Adipose tissue (tissue), 3 donors: ENCODE measurements at regions not wholly inside any gene's neighbourhood (a gene's known extent, or its start where the extent isn't known, plus 50 kb on each side); places are given as distances from the start of the nearest gene placed in this dataset.
"Not testable (repeated sequence)": the region's sequence is repeated elsewhere in the genome, so short reads cannot be mapped to it uniquely, and the experiment has no call there.

Source experiments
- H3K27ac ChIP-seq: one replicate; pipeline ENCODE4 v1.5.1; 2013; ENCODE audit warnings: low read depth, low read length
- WGBS, 3 donors: extraction: QIAGEN DNeasy Blood & Tissue Kit; methylation state at CpG; one replicate each; pipeline ENCODE4 v1.1.7; 2013; 5-methylcytosine and 5-hydroxymethylcytosine counted together
- donor health status: healthy with polysubstance abuse.
- donor health status: Bipolar disorder and iron deficiency.
- donor health status: healthy.

GRCh38 chr13:81089371-81090157 lies 748.6 kb upstream of the SPRY2 start:
- WGBS, 3 donors = 75 to 81% (median 78%) methylated on average over 4 of the region's 4 CpGs
- no peak overlapping the region for H3K27ac ChIP-seq

- no peak overlapping the region for H3K27ac ChIP-seq
- WGBS, 3 donors = 71 to 79% (median 76%) methylated on average over 2 of the region's 2 CpGs
Measured at GRCh38 chr13:81080911-81081454, 740.1 kb upstream of the SPRY2 start.

GRCh38 chr13:81078048-81078447 lies 737.1 kb upstream of the SPRY2 start:
- no peak overlapping the region for H3K27ac ChIP-seq

- not testable (repeated sequence) for H3K27ac ChIP-seq
- 87 to 94% (median 93%) methylated on average over 18 of the region's 18 CpGs for WGBS, 3 donors
Measured at GRCh38 chr13:81069822-81070221, 728.9 kb upstream of the SPRY2 start.

- no peak overlapping the region for H3K27ac ChIP-seq
- 6 to 19% (median 15%) methylated on average over 1 of the region's 1 CpG for WGBS, 3 donors
Measured at GRCh38 chr13:81058916-81059290, 718.0 kb upstream of the SPRY2 start.

GRCh38 chr13:81058211-81058915 lies 717.4 kb upstream of the SPRY2 start:
- WGBS, 3 donors = 40 to 62% (median 59%) methylated on average over 3 of the region's 3 CpGs
- H3K27ac ChIP-seq = no peak overlapping the region

GRCh38 chr13:81051873-81052272 lies 710.9 kb upstream of the SPRY2 start:
- no peak overlapping the region for H3K27ac ChIP-seq

- no peak overlapping the region for H3K27ac ChIP-seq
- 64 to 87% (median 79%) methylated on average over 7 of the region's 7 CpGs for WGBS, 3 donors
Measured at GRCh38 chr13:81048026-81048461, 707.1 kb upstream of the SPRY2 start.

- 57 to 81% (median 67%) methylated on average over 1 of the region's 1 CpG for WGBS, 3 donors
- H3K27ac ChIP-seq = no peak overlapping the region
Measured at GRCh38 chr13:81041761-81042160, 700.8 kb upstream of the SPRY2 start.

GRCh38 chr13:81031996-81032395 lies 691.1 kb upstream of the SPRY2 start:
- no peak overlapping the region for H3K27ac ChIP-seq
- whole genome bisulfite sequencing, 3 donors = 26 to 80% (median 69%) methylated on average over 1 of the region's 1 CpG

GRCh38 chr13:81025091-81025490 lies 684.2 kb upstream of the SPRY2 start:
- 80 to 83% (median 81%) methylated on average over 3 of the region's 3 CpGs for WGBS, 3 donors
- no peak overlapping the region for H3K27ac ChIP-seq

- 58 to 89% (median 88%) methylated on average over 5 of the region's 5 CpGs for WGBS, 3 donors
- no peak overlapping the region for H3K27ac ChIP-seq
Measured at GRCh38 chr13:81021284-81021840, 680.4 kb upstream of the SPRY2 start.

GRCh38 chr13:81020010-81020409 lies 679.1 kb upstream of the SPRY2 start:
- H3K27ac ChIP-seq = no peak overlapping the region
- WGBS, 3 donors = 83 to 94% (median 91%) methylated on average over 2 of the region's 2 CpGs

GRCh38 chr13:81018936-81019335 lies 678.0 kb upstream of the SPRY2 start:
- H3K27ac ChIP-seq = no peak overlapping the region
- 68 to 72% (median 71%) methylated on average over 3 of the region's 3 CpGs for WGBS, 3 donors

- WGBS, 3 donors = 18 to 26% (median 23%) methylated on average over 4 of the region's 4 CpGs
- H3K27ac ChIP-seq = no peak overlapping the region
Measured at GRCh38 chr13:81017513-81018152, 676.7 kb upstream of the SPRY2 start.

GRCh38 chr13:81012031-81012430 lies 671.1 kb upstream of the SPRY2 start:
- 88 to 94% (median 92%) methylated on average over 4 of the region's 4 CpGs for WGBS, 3 donors

GRCh38 chr13:81001828-81002385 lies 661.0 kb upstream of the SPRY2 start:
- 47 to 73% (median 54%) methylated on average over 1 of the region's 1 CpG for WGBS, 3 donors
- H3K27ac ChIP-seq = no peak overlapping the region

More at GRCh38 chr13:81012031-81012430, 671.1 kb upstream of the SPRY2 start:
- H3K27ac ChIP-seq = no peak overlapping the region

GRCh38 chr13:80998603-80999002 lies 657.7 kb upstream of the SPRY2 start:
- 88 to 96% (median 95%) methylated on average over 14 to 15 of the region's 15 CpGs for WGBS, 3 donors
- H3K27ac ChIP-seq = not testable (repeated sequence)

- 76 to 83% (median 79%) methylated on average over 1 of the region's 1 CpG for WGBS, 3 donors
- no peak overlapping the region for H3K27ac ChIP-seq
Measured at GRCh38 chr13:80989747-80990146, 648.8 kb upstream of the SPRY2 start.
